A549 (cell line): ENCODE measurements at regions not wholly inside any gene's neighbourhood (a gene's known extent, or its start where the extent isn't known, plus 50 kb on each side); places are given as distances from the start of the nearest gene placed in this dataset.
A peak's percentile ranks its signal among the peaks of the same experiment; 100 is the strongest.

Source experiments
- ATAC-seq, 2 experiments: fragments of 200-7000 bp in 1 of 2; fragments of >200 bp in 1 of 2; cut with Nextera tagmentation in 1 of 2; cut with Tn5 transposase in 1 of 2; 3 replicates each; pipeline versions ENCODE4 v1.8.0 to v1.9.1; 2018 to 2020; ENCODE audit warnings: mild to moderate bottlenecking in 1 of 2, moderate library complexity in 1 of 2
- CTCF ChIA-PET: fragments of 300-600 bp; sonication (Branson Sonifier 250); formaldehyde crosslinking; extraction: SDS; loops from one replicate; lab custom pipeline; 2021; ENCODE audit warnings: antibody characterized with exemption, inconsistent platforms; lab: Yijun Ruan, JAX
- POLR2A ChIA-PET: fragments of 350-600 bp; formaldehyde crosslinking; extraction: SDS; loops from one replicate; lab custom pipeline; 2021; ENCODE audit warnings: antibody characterized with exemption, inconsistent platforms; lab: Yijun Ruan, JAX
- DNase-seq, 2 experiments: peaks; one replicate each; pipeline versions ENCODE4 v3.0.0 to v3.0.0-alpha.2; 2011 to 2016; ENCODE audit warnings: low read depth in 1 of 2, low spot score in 1 of 2
- FAIRE-seq: peaks from 2 replicates; lab custom pipeline; 2011; peaks lifted over from hg19 to GRCh38; lab: Jason Lieb, UNC
- H3K27ac ChIP-seq, 2 experiments: fragments of >200 bp; sonication (Bioruptor Twin); formaldehyde crosslinking; 3 replicates each; pipeline ENCODE4 v1.5.1; 2016 to 2017
- H3K4me1 ChIP-seq: fragments of >200 bp; sonication (Bioruptor Twin); formaldehyde crosslinking; 3 replicates; pipeline ENCODE4 v1.6.1; 2016
- H3K4me2 ChIP-seq: fragments of >200 bp; sonication (Bioruptor Twin); formaldehyde crosslinking; 3 replicates; pipeline ENCODE4 v1.6.1; 2016
- H3K4me3 ChIP-seq: fragments of >200 bp; sonication (Bioruptor Twin); formaldehyde crosslinking; 3 replicates; pipeline ENCODE4 v1.5.1; 2016
- H3K9me3 ChIP-seq: fragments of >200 bp; sonication (Bioruptor Twin); formaldehyde crosslinking; 3 replicates; pipeline ENCODE4 v1.6.1; 2016
- POLR2A ChIP-seq: IDR thresholded peaks from 2 replicates; pipeline ENCODE4 v1.6.1; 2012; ENCODE audit warnings: mild to moderate bottlenecking, low read length
- RAD21 ChIP-seq, 2 experiments: fragments of >200 bp in 1 of 2; sonication (Bioruptor Twin) in 1 of 2; formaldehyde crosslinking in 1 of 2; IDR thresholded peaks in 1 of 2; conservative IDR thresholded peaks in 1 of 2; 2 replicates in 1 of 2; 3 replicates in 1 of 2; pipeline ENCODE4 v1.6.1; 2012 to 2018; ENCODE audit warnings: inconsistent platforms in 1 of 2
- SMC3 ChIP-seq: fragments of >200 bp; sonication (Bioruptor Twin); formaldehyde crosslinking; IDR thresholded peaks from 3 replicates; pipeline ENCODE4 v1.6.1; 2018; ENCODE audit warnings: inconsistent platforms
- WGBS: methylation state at CpG from one replicate; pipeline ENCODE4 v1.1.6; 2017; ENCODE audit errors: missing lambda C conversion rate; 5-methylcytosine and 5-hydroxymethylcytosine counted together
- TF ChIP-seq, protein P1 (sequence below): fragments of >200 bp; sonication (Bioruptor Twin); formaldehyde crosslinking; IDR thresholded peaks from 3 replicates; pipeline ENCODE4 v1.5.1; 2016
- TF ChIP-seq, protein P2 (sequence below): fragments of >200 bp; sonication (Bioruptor Twin); formaldehyde crosslinking; IDR thresholded peaks from 2 replicates; pipeline ENCODE4 v1.6.1; 2016

DNA sequence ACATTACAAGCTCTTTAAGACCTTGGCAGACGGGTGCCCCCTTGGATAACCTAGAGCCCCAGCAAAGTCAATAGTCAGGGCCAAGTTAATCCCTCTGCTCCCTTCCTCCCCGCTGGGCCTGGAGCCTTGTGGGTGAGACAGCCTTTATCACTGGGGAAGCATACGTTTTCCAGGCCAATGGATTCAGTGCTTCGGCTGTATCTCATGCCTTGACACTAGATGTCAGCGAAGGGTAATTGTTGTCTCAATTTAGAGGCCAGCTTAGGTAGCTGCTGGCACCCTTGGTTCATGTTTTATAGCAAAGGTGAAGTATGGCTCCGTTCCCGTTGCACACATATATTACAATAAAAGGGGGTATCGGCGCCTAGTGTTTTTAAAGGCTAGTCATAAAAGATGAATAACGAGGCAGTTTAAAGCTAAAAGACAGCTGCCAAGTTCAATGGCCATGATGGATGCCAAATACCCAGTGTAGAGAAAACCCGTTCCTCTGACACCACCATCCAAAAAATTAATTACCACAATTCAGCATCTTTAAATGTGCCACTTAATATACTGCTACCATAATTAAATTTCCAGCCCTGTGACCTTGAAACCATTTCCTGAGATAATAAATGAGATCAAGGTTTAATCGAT, 52.3 kb upstream of the BNIP2 start:
- no peak for FAIRE-seq
- H3K4me1 ChIP-seq = no peaks in the 10 kb centered on the region
- peak; percentile 68 to 88 for ATAC-seq
- no peak overlapping the region for H3K4me2 ChIP-seq
- no peak overlapping the region for H3K4me3 ChIP-seq
- ChIA-PET CTCF (interaction anchor here (0.7 to 8.6 kb wide), 17 partner anchors 10 to 779 kb away, joined by 3 to 54 read pairs (median 4); no protein-coding TSS in a partner anchor), POLR2A (no interaction called here)
- H3K27ac ChIP-seq = no peak overlapping the region
- peak in 1 of 2 experiments; percentile 40 for DNase-seq
- TF ChIP-seq RAD21 (conservative IDR thresholded peaks at IDR 0.05 in 1 of 2, IDR thresholded peaks at IDR 0.05 in 1 of 2) = peak; percentile 40 to 62; a peak in 4 of 5 replicates
- no peak for TF ChIP-seq POLR2A
- TF ChIP-seq, protein P1, sequence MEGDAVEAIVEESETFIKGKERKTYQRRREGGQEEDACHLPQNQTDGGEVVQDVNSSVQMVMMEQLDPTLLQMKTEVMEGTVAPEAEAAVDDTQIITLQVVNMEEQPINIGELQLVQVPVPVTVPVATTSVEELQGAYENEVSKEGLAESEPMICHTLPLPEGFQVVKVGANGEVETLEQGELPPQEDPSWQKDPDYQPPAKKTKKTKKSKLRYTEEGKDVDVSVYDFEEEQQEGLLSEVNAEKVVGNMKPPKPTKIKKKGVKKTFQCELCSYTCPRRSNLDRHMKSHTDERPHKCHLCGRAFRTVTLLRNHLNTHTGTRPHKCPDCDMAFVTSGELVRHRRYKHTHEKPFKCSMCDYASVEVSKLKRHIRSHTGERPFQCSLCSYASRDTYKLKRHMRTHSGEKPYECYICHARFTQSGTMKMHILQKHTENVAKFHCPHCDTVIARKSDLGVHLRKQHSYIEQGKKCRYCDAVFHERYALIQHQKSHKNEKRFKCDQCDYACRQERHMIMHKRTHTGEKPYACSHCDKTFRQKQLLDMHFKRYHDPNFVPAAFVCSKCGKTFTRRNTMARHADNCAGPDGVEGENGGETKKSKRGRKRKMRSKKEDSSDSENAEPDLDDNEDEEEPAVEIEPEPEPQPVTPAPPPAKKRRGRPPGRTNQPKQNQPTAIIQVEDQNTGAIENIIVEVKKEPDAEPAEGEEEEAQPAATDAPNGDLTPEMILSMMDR = peak; percentile 30; the same call in 1 of the 3 replicates
- peak; percentile 40; the same call in 1 of the 3 replicates for TF ChIP-seq SMC3
- TF ChIP-seq, all 56 proteins: peak for 3
- peaks cover 14% of the 10 kb centered on the region for H3K9me3 ChIP-seq
- WGBS = 32% methylated on average over 12 of the region's 12 CpGs

DNA sequence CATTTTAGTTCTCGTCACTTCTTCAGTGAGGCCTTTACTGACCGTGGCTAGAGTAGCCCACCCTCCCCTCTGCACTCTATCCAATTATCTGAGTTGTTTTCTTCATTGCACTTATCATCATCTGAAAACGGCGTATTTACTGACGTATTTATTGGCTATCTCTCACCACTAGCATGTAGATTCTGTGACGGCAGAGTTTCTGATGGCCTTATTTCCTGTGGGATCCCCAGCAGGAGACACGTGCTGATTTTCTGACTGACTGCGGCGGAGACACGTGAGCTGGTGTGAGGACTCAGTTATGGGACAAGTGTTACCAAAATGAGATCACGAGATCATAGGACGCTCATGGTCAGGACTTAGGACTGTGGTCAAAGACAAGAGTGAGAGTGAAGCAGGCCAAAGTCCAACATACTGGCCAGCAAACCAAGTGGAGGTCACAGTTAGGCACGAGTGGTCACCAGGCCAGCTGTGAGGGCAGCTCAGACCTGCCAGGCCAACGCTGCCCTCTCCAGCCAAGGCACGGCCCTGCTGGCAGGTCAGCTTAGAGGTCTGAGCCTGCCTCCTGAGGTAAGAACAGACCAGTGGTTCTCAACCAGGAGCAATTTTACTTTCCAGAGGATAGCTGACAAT, 50.6 kb upstream of the BNIP2 start:
- no peak for DNase-seq
- CTCF ChIA-PET = interaction anchor here (0.6 to 8.6 kb wide), 7 partner anchors 12 to 587 kb away, joined by 3 to 54 read pairs (median 7); no protein-coding TSS in a partner anchor
- peak in 1 of 2 experiments; percentile 56; a peak in 2 of 6 replicates for ATAC-seq

More for the DNA sequence above, 50.6 kb upstream of the BNIP2 start:
- H3K9me3 ChIP-seq = peaks cover 13% of the 10 kb centered on the region
- H3K4me3 ChIP-seq = no peak overlapping the region
- no peak for TF ChIP-seq RAD21 (conservative IDR thresholded peaks at IDR 0.05 in 1 of 2, IDR thresholded peaks at IDR 0.05 in 1 of 2)
- TF ChIP-seq, protein P2, sequence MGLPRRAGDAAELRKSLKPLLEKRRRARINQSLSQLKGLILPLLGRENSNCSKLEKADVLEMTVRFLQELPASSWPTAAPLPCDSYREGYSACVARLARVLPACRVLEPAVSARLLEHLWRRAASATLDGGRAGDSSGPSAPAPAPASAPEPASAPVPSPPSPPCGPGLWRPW = no peak
- POLR2A ChIA-PET = no interaction called here
- no peak overlapping the region for H3K27ac ChIP-seq
- 72% methylated on average over 15 of the region's 15 CpGs for WGBS
- H3K4me2 ChIP-seq = no peak overlapping the region
- H3K4me1 ChIP-seq = no peaks in the 10 kb centered on the region
- no peak for FAIRE-seq
